Osteocyte (in vitro differentiated cells): ENCODE measurements at regions not wholly inside any gene's neighbourhood (a gene's known extent, or its start where the extent isn't known, plus 50 kb on each side); places are given as distances from the start of the nearest gene placed in this dataset.

Experiments used
- DNase-seq: peaks from one replicate; pipeline ENCODE4 v3.0.0; 2021; ENCODE audit warnings: mixed read lengths; ENCODE audit not compliant: unreplicated experiment; ENCODE audit errors: extremely low spot score
- H3K27ac Mint-ChIP-seq: one replicate; pipeline ENCODE4 v1.8.0; 2021; ENCODE audit warnings: mild to moderate bottlenecking, mixed read lengths; ENCODE audit not compliant: unreplicated experiment
- H3K27me3 Mint-ChIP-seq: one replicate; pipeline ENCODE4 v1.8.0; 2021; ENCODE audit warnings: mixed read lengths; ENCODE audit not compliant: unreplicated experiment
- H3K36me3 Mint-ChIP-seq: one replicate; pipeline ENCODE4 v1.8.0; 2021; ENCODE audit warnings: mixed read lengths; ENCODE audit not compliant: unreplicated experiment
- H3K4me1 Mint-ChIP-seq: one replicate; pipeline ENCODE4 v1.8.0; 2021; ENCODE audit warnings: mixed read lengths; ENCODE audit not compliant: unreplicated experiment
- H3K4me3 Mint-ChIP-seq: one replicate; pipeline ENCODE4 v1.8.0; 2021; ENCODE audit warnings: mild to moderate bottlenecking, moderate library complexity, mixed read lengths; ENCODE audit not compliant: unreplicated experiment
- H3K9me3 Mint-ChIP-seq: one replicate; pipeline ENCODE4 v1.8.0; 2021; ENCODE audit warnings: mixed read lengths; ENCODE audit not compliant: unreplicated experiment
- CTCF ChIP-seq: fragments of 200-600 bp; sonication (generic); IDR thresholded peaks from 2 replicates; pipeline ENCODE4 v1.5.0; 2021; ENCODE audit warnings: antibody characterized with exemption, mild to moderate bottlenecking, moderate library complexity

GRCh38 chr19:31671411-31672035, 322.3 kb upstream of the TSHZ3 start:
- no peak for DNase-seq
- H3K4me3 Mint-ChIP-seq, result no peak overlapping the region
- no peak for TF ChIP-seq CTCF
- H3K27ac Mint-ChIP-seq, result no peak overlapping the region
- H3K9me3 Mint-ChIP-seq, result no peaks in the 10 kb centered on the region
- peaks cover 22% of the 10 kb centered on the region for H3K4me1 Mint-ChIP-seq
- no peaks in the 10 kb centered on the region for H3K27me3 Mint-ChIP-seq
- H3K36me3 Mint-ChIP-seq, result no peaks in the 10 kb centered on the region

- Mint-ChIP-seq H3K36me3 (no peaks in the 10 kb centered on the region), H3K27me3 (no peaks in the 10 kb centered on the region), H3K27ac (peak overlapping the region; percentile 6), H3K4me1 (peaks cover 11% of the 10 kb centered on the region), H3K4me3 (peak overlapping the region; percentile 7), H3K9me3 (peaks cover 6% of the 10 kb centered on the region)
- no peak for DNase-seq
- TF ChIP-seq CTCF, result no peak
Observed at GRCh38 chr19:31674503-31675192, 325.4 kb upstream of the TSHZ3 start.

- Mint-ChIP-seq H3K9me3 (peaks cover 6% of the 10 kb centered on the region), H3K27me3 (no peaks in the 10 kb centered on the region), H3K4me3 (no peak overlapping the region), H3K4me1 (peaks cover 11% of the 10 kb centered on the region), H3K36me3 (no peaks in the 10 kb centered on the region), H3K27ac (no peak overlapping the region)
- TF ChIP-seq CTCF, result no peak
- no peak for DNase-seq
Observed at GRCh38 chr19:31675193-31675913, 326.1 kb upstream of the TSHZ3 start.

- no peak for DNase-seq
- Mint-ChIP-seq H3K4me3 (no peak overlapping the region), H3K36me3 (no peaks in the 10 kb centered on the region), H3K9me3 (peaks cover 6% of the 10 kb centered on the region), H3K27me3 (no peaks in the 10 kb centered on the region), H3K27ac (no peak overlapping the region), H3K4me1 (peaks cover 11% of the 10 kb centered on the region)
- TF ChIP-seq CTCF, result no peak
Observed at GRCh38 chr19:31676271-31677004, 327.2 kb upstream of the TSHZ3 start.
